ENCODE measurements at regions not wholly inside any gene's neighbourhood (a gene's known extent, or its start where the extent isn't known, plus 50 kb on each side); places are given as distances from the start of the nearest gene placed in this dataset.

- ATAC-seq = no peak
- H3K4me3 ChIP-seq (replicated peaks in 1 of 3; ENCODE audit: insufficient read depth in 1 of 3, low read depth in 2 of 3, low read length in 3 of 3) = no peak overlapping the region
- H3K79me2 ChIP-seq (ENCODE audit: insufficient read depth, low read length) = no peaks in the 10 kb centered on the region
- no peaks in the 10 kb centered on the region for H3K4me1 ChIP-seq (ENCODE audit: insufficient read depth, low read length)
- H3K27ac ChIP-seq (ENCODE audit: extremely low read length, insufficient read depth, low read length) = no peak overlapping the region
- no peak for DNase-seq (ENCODE audit: low spot score)
- H3K9me3 ChIP-seq (ENCODE audit: low read length) = no peaks in the 10 kb centered on the region
- H3K9ac ChIP-seq (ENCODE audit: insufficient read depth, low read depth, low read length) = no peak overlapping the region
- no peak overlapping the region for H2AFZ ChIP-seq (ENCODE audit: low read length)
- FAIRE-seq = no peak
- intact Hi-C loops (cut with micrococcal nuclease; ENCODE audit: unreplicated experiment) = no loop called here
- ChIA-PET CTCF (ENCODE audit: low intra/inter-chr PET ratio, low total read pairs) (no interaction called here), POLR2A (no interaction called here)
- no peaks in the 10 kb centered on the region for H4K20me1 ChIP-seq (ENCODE audit: insufficient read depth, low read length)
- in situ Hi-C loops (cut with HindIII; ENCODE audit: extremely low pct_ligation_motif_present, low pct_unique_long_range_greater_than_20kb) = no loop called here
- no peaks in the 10 kb centered on the region for H3K27me3 ChIP-seq (ENCODE audit: control insufficient read depth in 1 of 2, insufficient read depth in 2 of 2, low read length in 2 of 2)
- H3K36me3 ChIP-seq (replicated peaks in 1 of 2; ENCODE audit: control insufficient read depth in 1 of 2, insufficient read depth in 2 of 2, low read length in 2 of 2) = no peaks in the 10 kb centered on the region
- BruUV-seq (replicated peaks) = no TSS peak
- no peak overlapping the region for H3K4me2 ChIP-seq (ENCODE audit: low read depth, low read length)
- WGBS (ENCODE audit: low lambda C conversion rate) = 4% methylated on average over 1 of the region's 1 CpG
- no peak for TF ChIP-seq DNMT1 (CRISPR knock-in tag; IDR thresholded peaks at IDR 0.05)
- no peak for TF ChIP-seq RCOR2 (CRISPR knock-in tag; IDR thresholded peaks at IDR 0.05)
- TF ChIP-seq PAWR (CRISPR knock-in tag; IDR thresholded peaks at IDR 0.05; ENCODE audit: borderline replicate concordance) = no peak
- no peak for TF ChIP-seq ZNF597 (CRISPR knock-in tag; IDR thresholded peaks at IDR 0.05)
- no peak for TF ChIP-seq ZNF646 (CRISPR knock-in tag; IDR thresholded peaks at IDR 0.05)
- TF ChIP-seq SPEN (CRISPR knock-in tag; IDR thresholded peaks at IDR 0.05; ENCODE audit: low read depth) = no peak
- no peak for TF ChIP-seq ZNF558 (CRISPR knock-in tag; IDR thresholded peaks at IDR 0.05; ENCODE audit: borderline replicate concordance)
- no peak for TF ChIP-seq ZNF569 (CRISPR knock-in tag; IDR thresholded peaks at IDR 0.05; ENCODE audit: borderline replicate concordance)
- TF ChIP-seq ZBTB39 (CRISPR knock-in tag; IDR thresholded peaks at IDR 0.05) = no peak
- TF ChIP-seq CENPBD1 (CRISPR knock-in tag; IDR thresholded peaks at IDR 0.05; ENCODE audit: borderline replicate concordance, low read depth) = no peak
- TF ChIP-seq ZNF549 (CRISPR knock-in tag; IDR thresholded peaks at IDR 0.05) = no peak
- TF ChIP-seq KLF15 (CRISPR knock-in tag; IDR thresholded peaks at IDR 0.05; ENCODE audit: borderline replicate concordance) = no peak
- TF ChIP-seq HIC2 (CRISPR knock-in tag; IDR thresholded peaks at IDR 0.05; ENCODE audit: low read depth) = no peak
Observed at GRCh38 chr5:122656577-122656976, 118.3 kb upstream of the SNX2 start.
